Testis (tissue), 2 donors: ENCODE measurements at regions not wholly inside any gene's neighbourhood (a gene's known extent, or its start where the extent isn't known, plus 50 kb on each side); places are given as distances from the start of the nearest gene placed in this dataset.
"Not testable (repeated sequence)": the region's sequence is repeated elsewhere in the genome, so short reads cannot be mapped to it uniquely, and the experiment has no call there.

Experiments used
- DNase-seq: peaks from one replicate; pipeline ENCODE4 v3.0.0-alpha.2; 2019
- H3K27ac ChIP-seq, 2 donors: fragments of 200-600 bp; sonication (generic); one replicate each; pipeline ENCODE4 v1.5.1; 2019
- H3K27me3 ChIP-seq: fragments of 200-600 bp; sonication (generic); one replicate; pipeline ENCODE4 v1.5.1; 2019
- H3K36me3 ChIP-seq: fragments of 200-600 bp; sonication (generic); one replicate; pipeline ENCODE4 v1.5.1; 2017; ENCODE audit warnings: low read depth; ENCODE audit errors: missing control alignments
- H3K4me1 ChIP-seq: fragments of 200-600 bp; sonication (generic); one replicate; pipeline ENCODE4 v1.5.1; 2019
- H3K4me3 ChIP-seq, 2 donors: fragments of 200-600 bp; sonication (generic); one replicate each; pipeline ENCODE4 v1.5.1; 2017 to 2019
- H3K9me3 ChIP-seq: fragments of 200-600 bp; sonication (generic); one replicate; pipeline ENCODE4 v1.5.1; 2017
- CTCF ChIP-seq, 3 experiments: fragments of 450-650 bp in 2 of 3; fragments of 200-600 bp in 1 of 3; sonication (generic) in 1 of 3; IDR thresholded peaks; one replicate each; pipeline ENCODE4 v1.5.1; 2016 to 2019; ENCODE audit warnings: antibody characterized with exemption in 3 of 3, mild to moderate bottlenecking in 2 of 3, moderate library complexity in 1 of 3
- POLR2A ChIP-seq: fragments of 450-650 bp; IDR thresholded peaks from one replicate; pipeline ENCODE4 v1.6.1; 2017; ENCODE audit warnings: antibody characterized with exemption, mild to moderate bottlenecking, moderate library complexity
- WGBS, 2 donors: methylation state at CpG; one replicate each; pipeline ENCODE4 v1.1.5; 2018; 5-methylcytosine and 5-hydroxymethylcytosine counted together
- intact Hi-C: fragments of 100-400 bp; cut with DNase I; formaldehyde crosslinking; loops from one replicate; pipeline ENCODE4 v1.15.1; 2023; ENCODE audit warnings: low total_unique reads

GRCh38 chrX:34491126-34491525, 166.0 kb downstream of the TMEM47 start:
- H3K27me3 ChIP-seq: no peaks in the 10 kb centered on the region
- H3K9me3 ChIP-seq: no peaks in the 10 kb centered on the region
- H3K36me3 ChIP-seq: no peaks in the 10 kb centered on the region
- H3K4me1 ChIP-seq: no peaks in the 10 kb centered on the region
- H3K27ac ChIP-seq: no peak overlapping the region
- no peak overlapping the region for H3K4me3 ChIP-seq
- DNase-seq: no peak
- intact Hi-C loops: no loop called here
- TF ChIP-seq POLR2A (no peak), CTCF (IDR thresholded peaks at IDR 0.05) (no peak)
- WGBS, 2 donors: 45 to 63% methylated on average over 2 of the region's 2 CpGs

- DNase-seq: no peak
- no peak overlapping the region for H3K27ac ChIP-seq
- TF ChIP-seq POLR2A: no peak
- TF ChIP-seq CTCF (IDR thresholded peaks at IDR 0.05): no peak
- H3K36me3 ChIP-seq: no peaks in the 10 kb centered on the region
- intact Hi-C loops: no loop called here
- H3K9me3 ChIP-seq: no peaks in the 10 kb centered on the region
- H3K27me3 ChIP-seq: no peaks in the 10 kb centered on the region
- no peak overlapping the region for H3K4me3 ChIP-seq
- no peaks in the 10 kb centered on the region for H3K4me1 ChIP-seq
These were observed 169.7 kb downstream of the TMEM47 start for GRCh38 chrX:34487364-34487763.

GRCh38 chrX:34483980-34484379, 173.1 kb downstream of the TMEM47 start:
- TF ChIP-seq CTCF (IDR thresholded peaks at IDR 0.05) (no peak), POLR2A (no peak)

GRCh38 chrX:34470507-34470906, 186.6 kb downstream of the TMEM47 start:
- WGBS, 2 donors: 100% methylated on average over 1 of the region's 1 CpG
- intact Hi-C loops: no loop called here
- Histone ChIP-seq H3K4me1 (no peaks in the 10 kb centered on the region), H3K36me3 (no peaks in the 10 kb centered on the region), H3K4me3 (no peak overlapping the region), H3K9me3 (no peaks in the 10 kb centered on the region), H3K27me3 (no peaks in the 10 kb centered on the region), H3K27ac (no peak overlapping the region)
- DNase-seq: no peak
- TF ChIP-seq CTCF (IDR thresholded peaks at IDR 0.05): no peak
- TF ChIP-seq POLR2A: no peak

More at GRCh38 chrX:34483980-34484379, 173.1 kb downstream of the TMEM47 start:
- Histone ChIP-seq H3K36me3 (no peaks in the 10 kb centered on the region), H3K4me1 (no peaks in the 10 kb centered on the region), H3K4me3 (no peak overlapping the region), H3K27ac (no peak overlapping the region), H3K27me3 (no peaks in the 10 kb centered on the region), H3K9me3 (no peaks in the 10 kb centered on the region)
- intact Hi-C loops: no loop called here
- 100% methylated on average over 1 of the region's 6 CpGs; no CpG with 5 or more reads in 1 of the 2 donors for WGBS, 2 donors
- no peak for DNase-seq

- 45 to 49% methylated on average over 3 of the region's 3 CpGs for WGBS, 2 donors
- Histone ChIP-seq H3K4me3 (no peak overlapping the region), H3K27me3 (no peaks in the 10 kb centered on the region), H3K9me3 (no peaks in the 10 kb centered on the region), H3K36me3 (no peaks in the 10 kb centered on the region), H3K27ac (no peak overlapping the region), H3K4me1 (no peaks in the 10 kb centered on the region)
- no peak for TF ChIP-seq POLR2A
- TF ChIP-seq CTCF (IDR thresholded peaks at IDR 0.05): no peak
- intact Hi-C loops: no loop called here
- DNase-seq: no peak
These were observed 189.6 kb downstream of the TMEM47 start for GRCh38 chrX:34467437-34467836.

- H3K27ac ChIP-seq, intact Hi-C loops, H3K9me3 ChIP-seq, H3K27me3 ChIP-seq, H3K4me3 ChIP-seq, DNase-seq, H3K36me3 ChIP-seq, H3K4me1 ChIP-seq: not testable (repeated sequence)
- 100% methylated on average over 1 of the region's 1 CpG for WGBS, 2 donors
These were observed 193.9 kb downstream of the TMEM47 start for GRCh38 chrX:34463220-34463619.

GRCh38 chrX:34457850-34458249, 199.2 kb downstream of the TMEM47 start:
- intact Hi-C loops, H3K27ac ChIP-seq, H3K9me3 ChIP-seq, H3K4me1 ChIP-seq, DNase-seq, H3K36me3 ChIP-seq, H3K27me3 ChIP-seq, H3K4me3 ChIP-seq: not testable (repeated sequence)
- WGBS, 2 donors: 62 to 100% methylated on average over 4 to 5 of the region's 9 CpGs
